Hepatocyte (in vitro differentiated cells): ENCODE measurements at regions not wholly inside any gene's neighbourhood (a gene's known extent, or its start where the extent isn't known, plus 50 kb on each side); places are given as distances from the start of the nearest gene placed in this dataset.

Experiments used
- DNase-seq: peaks from one replicate; pipeline ENCODE4 v3.0.0-alpha.2; 2016; ENCODE audit warnings: low spot score
- H2AFZ ChIP-seq: fragments of 200-600 bp; sonication (generic); 2 replicates; pipeline ENCODE4 v1.6.0; 2016; ENCODE audit warnings: antibody characterized with exemption, mild to moderate bottlenecking
- H3K27ac ChIP-seq: fragments of 200-600 bp; sonication (generic); 2 replicates; pipeline ENCODE4 v1.5.1; 2016; ENCODE audit warnings: mild to moderate bottlenecking
- H3K27me3 ChIP-seq: fragments of 200-600 bp; sonication (generic); 2 replicates; pipeline ENCODE4 v1.6.1; 2016
- H3K36me3 ChIP-seq: fragments of 200-600 bp; sonication (generic); replicated peaks from 2 replicates; pipeline ENCODE4 v1.5.1; 2016; ENCODE audit warnings: low read depth; ENCODE audit not compliant: insufficient read depth
- H3K4me1 ChIP-seq: fragments of 200-600 bp; sonication (generic); 2 replicates; pipeline ENCODE4 v1.5.1; 2016; ENCODE audit warnings: mild to moderate bottlenecking, moderate library complexity; ENCODE audit not compliant: insufficient read depth
- H3K4me2 ChIP-seq: fragments of 200-600 bp; sonication (generic); 2 replicates; pipeline ENCODE4 v1.6.0; 2016
- H3K4me3 ChIP-seq: fragments of 200-600 bp; sonication (generic); 2 replicates; pipeline ENCODE4 v1.5.1; 2016; ENCODE audit warnings: mild to moderate bottlenecking
- H3K79me2 ChIP-seq: fragments of 200-600 bp; sonication (generic); 2 replicates; pipeline ENCODE4 v1.6.0; 2017; ENCODE audit warnings: mild to moderate bottlenecking
- H3K9me2 ChIP-seq: fragments of 200-600 bp; sonication (generic); replicated peaks from 2 replicates; pipeline ENCODE4 v1.6.0; 2017; ENCODE audit warnings: mild to moderate bottlenecking; ENCODE audit not compliant: insufficient read depth
- H3K9me3 ChIP-seq: fragments of 200-600 bp; sonication (generic); 2 replicates; pipeline ENCODE4 v1.5.1; 2016; ENCODE audit warnings: low read depth, mild to moderate bottlenecking
- H4K20me1 ChIP-seq: fragments of 200-600 bp; sonication (generic); 2 replicates; pipeline ENCODE4 v1.6.0; 2016; ENCODE audit warnings: mild to moderate bottlenecking; ENCODE audit not compliant: insufficient read depth, poor library complexity, severe bottlenecking
- CTCF ChIP-seq: fragments of 200-600 bp; sonication (generic); IDR thresholded peaks from 2 replicates; pipeline ENCODE4 v1.5.1; 2016; ENCODE audit warnings: antibody characterized with exemption, mild to moderate bottlenecking; ENCODE audit not compliant: poor library complexity
- EZH2 ChIP-seq: fragments of 200-600 bp; sonication (generic); IDR thresholded peaks from 2 replicates; pipeline ENCODE4 v1.6.1; 2016; ENCODE audit warnings: antibody characterized with exemption, mild to moderate bottlenecking, borderline replicate concordance
- EZH2phosphoT487 ChIP-seq: fragments of 200-600 bp; sonication (generic); IDR thresholded peaks from one replicate; pipeline ENCODE4 v1.6.1; 2018; ENCODE audit warnings: antibody characterized with exemption, mild to moderate bottlenecking, low read depth, moderate library complexity; ENCODE audit not compliant: unreplicated experiment, severe bottlenecking
- WGBS: methylation state at CpG from one replicate; pipeline ENCODE4 v1.1.6; 2016; ENCODE audit warnings: low lambda C conversion rate; ENCODE audit errors: missing lambda C conversion rate; 5-methylcytosine and 5-hydroxymethylcytosine counted together

GRCh38 chr4:19707876-19708275 lies 543.8 kb upstream of the SLIT2 start:
- no peak overlapping the region for H2AFZ ChIP-seq
- WGBS: 96% methylated on average over 1 of the region's 1 CpG
- H3K4me3 ChIP-seq: no peak overlapping the region
- no peak overlapping the region for H3K27ac ChIP-seq
- no peaks in the 10 kb centered on the region for H3K36me3 ChIP-seq
- no peaks in the 10 kb centered on the region for H3K27me3 ChIP-seq
- no peaks in the 10 kb centered on the region for H3K9me2 ChIP-seq
- no peaks in the 10 kb centered on the region for H4K20me1 ChIP-seq
- no peak for DNase-seq
- H3K4me2 ChIP-seq: no peak overlapping the region
- H3K9me3 ChIP-seq: no peaks in the 10 kb centered on the region
- no peaks in the 10 kb centered on the region for H3K4me1 ChIP-seq
- TF ChIP-seq EZH2phosphoT487: no peak
- no peak for TF ChIP-seq EZH2
- TF ChIP-seq CTCF: no peak
- H3K79me2 ChIP-seq: no peaks in the 10 kb centered on the region

GRCh38 chr4:19703391-19703790 lies 548.3 kb upstream of the SLIT2 start:
- no peaks in the 10 kb centered on the region for H3K36me3 ChIP-seq
- H3K9me2 ChIP-seq: no peaks in the 10 kb centered on the region
- H3K4me3 ChIP-seq: no peak overlapping the region
- no peak overlapping the region for H3K4me2 ChIP-seq
- no peaks in the 10 kb centered on the region for H3K4me1 ChIP-seq
- WGBS: 88% methylated on average over 4 of the region's 4 CpGs
- TF ChIP-seq EZH2phosphoT487 (no peak), CTCF (no peak), EZH2 (no peak)
- no peak overlapping the region for H2AFZ ChIP-seq
- no peak for DNase-seq
- H4K20me1 ChIP-seq: no peaks in the 10 kb centered on the region
- no peaks in the 10 kb centered on the region for H3K27me3 ChIP-seq
- no peaks in the 10 kb centered on the region for H3K9me3 ChIP-seq
- no peaks in the 10 kb centered on the region for H3K79me2 ChIP-seq
- no peak overlapping the region for H3K27ac ChIP-seq

GRCh38 chr4:19700992-19701391 lies 550.7 kb upstream of the SLIT2 start:
- no peak for DNase-seq
- no peak overlapping the region for H3K27ac ChIP-seq
- H4K20me1 ChIP-seq: no peaks in the 10 kb centered on the region
- H3K79me2 ChIP-seq: no peaks in the 10 kb centered on the region
- H2AFZ ChIP-seq: no peak overlapping the region
- no peaks in the 10 kb centered on the region for H3K36me3 ChIP-seq
- 70% methylated on average over 2 of the region's 2 CpGs for WGBS
- H3K9me2 ChIP-seq: no peaks in the 10 kb centered on the region
- no peak overlapping the region for H3K4me2 ChIP-seq
- no peak overlapping the region for H3K4me3 ChIP-seq
- no peaks in the 10 kb centered on the region for H3K4me1 ChIP-seq
- no peaks in the 10 kb centered on the region for H3K9me3 ChIP-seq
- TF ChIP-seq EZH2phosphoT487 (no peak), EZH2 (no peak), CTCF (no peak)
- no peaks in the 10 kb centered on the region for H3K27me3 ChIP-seq

- Histone ChIP-seq H2AFZ (no peak overlapping the region), H4K20me1 (no peaks in the 10 kb centered on the region), H3K4me2 (no peak overlapping the region), H3K27me3 (no peaks in the 10 kb centered on the region), H3K4me3 (no peak overlapping the region), H3K27ac (no peak overlapping the region), H3K36me3 (no peaks in the 10 kb centered on the region), H3K9me3 (no peaks in the 10 kb centered on the region), H3K79me2 (no peaks in the 10 kb centered on the region), H3K4me1 (peaks cover 3% of the 10 kb centered on the region), H3K9me2 (no peaks in the 10 kb centered on the region)
- 100% methylated on average over 1 of the region's 1 CpG for WGBS
- TF ChIP-seq CTCF (no peak), EZH2 (no peak), EZH2phosphoT487 (no peak)
- DNase-seq: no peak
Measured at GRCh38 chr4:19698961-19699360, 552.7 kb upstream of the SLIT2 start.
